Gastrocnemius medialis (tissue), 4 donors: ENCODE measurements at regions not wholly inside any gene's neighbourhood (a gene's known extent, or its start where the extent isn't known, plus 50 kb on each side); places are given as distances from the start of the nearest gene placed in this dataset.

Experiments used
- ATAC-seq, 2 donors: fragments of 150-250 bp; one replicate each; pipeline ENCODE4 v1.9.1; 2016
- DNase-seq, 2 donors: peaks; one replicate each; pipeline ENCODE4 v3.0.0-alpha.2; 2019
- H3K27ac ChIP-seq, 4 donors: fragments of 200-600 bp; sonication (generic); 1 replicate in 1 of 4; 2 replicates in 3 of 4; pipeline ENCODE4 v1.5.1; 2016 to 2018; ENCODE audit warnings: mild to moderate bottlenecking in 2 of 4, moderate library complexity in 1 of 4
- H3K27me3 ChIP-seq, 3 donors: fragments of 200-600 bp; sonication (generic) in 2 of 3; 1 replicate in 1 of 3; 2 replicates in 2 of 3; pipeline versions ENCODE4 v1.5.1 to v1.6.0; 2016 to 2019; ENCODE audit warnings: mild to moderate bottlenecking in 1 of 3, moderate library complexity in 1 of 3
- H3K36me3 ChIP-seq, 2 donors: fragments of 200-600 bp; sonication (generic) in 1 of 2; one replicate each; pipeline ENCODE4 v1.5.1; 2017 to 2018
- H3K4me1 ChIP-seq, 2 donors: fragments of 200-600 bp; sonication (generic) in 1 of 2; one replicate each; pipeline ENCODE4 v1.5.1; 2016 to 2017; ENCODE audit warnings: mild to moderate bottlenecking in 2 of 2
- H3K4me3 ChIP-seq, 4 donors: fragments of 200-600 bp; sonication (generic) in 3 of 4; 1 replicate in 1 of 4; 2 replicates in 3 of 4; pipeline ENCODE4 v1.5.1; 2016 to 2019; ENCODE audit warnings: mild to moderate bottlenecking in 2 of 4
- H3K9me3 ChIP-seq, 3 donors: fragments of 200-600 bp; sonication (generic) in 2 of 3; 1 replicate in 1 of 3; 2 replicates in 2 of 3; pipeline ENCODE4 v1.5.1; 2016 to 2019
- POLR2A ChIP-seq, 2 donors: fragments of 450-650 bp; IDR thresholded peaks; one replicate each; pipeline ENCODE4 v1.6.1; 2017; ENCODE audit warnings: antibody characterized with exemption in 2 of 2, mild to moderate bottlenecking in 2 of 2, moderate library complexity in 2 of 2
- in situ Hi-C, 4 donors: fragments of 200-750 bp; cut with MboI; loops; one replicate each; pipeline versions ENCODE4 v1.15.0 to v1.8.0; 2017; ENCODE audit warnings: low sequenced_read_pairs in 4 of 4
- intact Hi-C: fragments of 100-400 bp; cut with DNase I; formaldehyde crosslinking; loops from one replicate; pipeline ENCODE4 v1.15.1; 2023; ENCODE audit warnings: low total_unique reads
- TF ChIP-seq, protein P1 (sequence below), 5 experiments: fragments of 450-650 bp in 3 of 5; fragments of 200-600 bp in 2 of 5; sonication (generic) in 2 of 5; IDR thresholded peaks in 4 of 5; conservative IDR thresholded peaks in 1 of 5; 1 replicate in 4 of 5; 2 replicates in 1 of 5; pipeline ENCODE4 v1.5.1; 2016 to 2019; ENCODE audit warnings: antibody characterized with exemption in 5 of 5, mild to moderate bottlenecking in 3 of 5, moderate library complexity in 3 of 5

DNA sequence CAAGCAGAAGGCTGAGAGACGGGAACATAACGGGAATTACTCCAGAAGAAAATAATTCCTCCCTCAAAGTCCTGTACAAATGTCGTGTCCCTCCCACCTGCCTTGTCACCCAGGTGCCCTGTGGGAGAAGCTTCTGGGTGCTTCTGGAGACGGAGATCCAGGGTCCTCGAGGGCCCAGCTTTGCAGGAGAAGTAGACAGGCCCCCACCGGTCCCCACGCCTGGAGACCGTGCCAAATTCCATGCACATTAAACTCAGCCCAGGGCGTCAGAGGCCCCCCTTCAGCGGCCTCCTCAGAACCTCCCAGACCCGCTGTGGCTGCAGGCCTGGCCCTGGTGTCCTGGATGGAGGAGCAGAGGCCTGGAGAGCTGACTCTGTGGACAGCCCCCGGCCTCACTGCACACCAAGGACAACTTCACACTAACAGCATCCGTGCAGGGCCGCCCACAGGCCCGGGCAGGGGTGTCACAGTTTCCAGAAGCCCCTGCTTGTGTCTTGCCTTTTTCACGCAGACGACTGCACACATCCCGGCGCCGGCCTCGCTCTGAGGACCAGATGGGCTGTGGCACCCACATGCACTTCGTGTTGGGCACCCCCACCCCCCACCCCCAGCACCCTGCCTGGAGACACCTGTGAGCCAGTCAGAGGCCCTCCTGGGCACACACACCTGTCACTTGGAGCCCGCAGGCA is 734.3 kb downstream of the BRD1 start:
- no peak for ATAC-seq
- Histone ChIP-seq H3K9me3 (no peaks in the 10 kb centered on the region), H3K4me1 (no peaks in the 10 kb centered on the region), H3K27me3 (no peaks in the 10 kb centered on the region), H3K36me3 (no peaks in the 10 kb centered on the region), H3K27ac (no peak overlapping the region), H3K4me3 (no peak overlapping the region)
- in situ Hi-C loops (no loop called here), intact Hi-C loops (no loop called here)
- TF ChIP-seq, protein P1, sequence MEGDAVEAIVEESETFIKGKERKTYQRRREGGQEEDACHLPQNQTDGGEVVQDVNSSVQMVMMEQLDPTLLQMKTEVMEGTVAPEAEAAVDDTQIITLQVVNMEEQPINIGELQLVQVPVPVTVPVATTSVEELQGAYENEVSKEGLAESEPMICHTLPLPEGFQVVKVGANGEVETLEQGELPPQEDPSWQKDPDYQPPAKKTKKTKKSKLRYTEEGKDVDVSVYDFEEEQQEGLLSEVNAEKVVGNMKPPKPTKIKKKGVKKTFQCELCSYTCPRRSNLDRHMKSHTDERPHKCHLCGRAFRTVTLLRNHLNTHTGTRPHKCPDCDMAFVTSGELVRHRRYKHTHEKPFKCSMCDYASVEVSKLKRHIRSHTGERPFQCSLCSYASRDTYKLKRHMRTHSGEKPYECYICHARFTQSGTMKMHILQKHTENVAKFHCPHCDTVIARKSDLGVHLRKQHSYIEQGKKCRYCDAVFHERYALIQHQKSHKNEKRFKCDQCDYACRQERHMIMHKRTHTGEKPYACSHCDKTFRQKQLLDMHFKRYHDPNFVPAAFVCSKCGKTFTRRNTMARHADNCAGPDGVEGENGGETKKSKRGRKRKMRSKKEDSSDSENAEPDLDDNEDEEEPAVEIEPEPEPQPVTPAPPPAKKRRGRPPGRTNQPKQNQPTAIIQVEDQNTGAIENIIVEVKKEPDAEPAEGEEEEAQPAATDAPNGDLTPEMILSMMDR (IDR thresholded peaks at IDR 0.05 in 4 of 5, conservative IDR thresholded peaks at IDR 0.05 in 1 of 5), result no peak
- TF ChIP-seq POLR2A (IDR thresholded peaks at IDR 0.05), result no peak
- no peak for DNase-seq

DNA sequence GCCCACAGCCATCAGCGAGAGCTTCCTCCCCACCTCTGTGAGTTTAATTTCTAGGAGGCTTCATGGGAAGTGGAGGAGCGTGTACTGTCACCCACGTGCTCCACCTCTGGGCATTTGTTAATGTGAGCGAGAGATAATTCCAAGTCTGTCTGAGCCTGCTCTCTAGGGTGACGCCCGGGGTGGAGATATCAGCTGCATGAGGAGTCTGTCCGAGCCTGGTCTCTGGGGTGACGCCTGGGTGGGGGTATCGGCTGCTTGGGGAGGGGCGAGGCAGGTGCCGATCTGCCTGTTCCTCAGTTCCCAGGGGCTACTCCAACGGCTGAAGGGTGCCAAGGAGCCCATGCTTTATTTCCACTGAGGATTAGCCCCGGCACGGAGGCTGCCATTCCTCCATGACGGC is 735.0 kb downstream of the BRD1 start:
- ATAC-seq, result no peak
- Histone ChIP-seq H3K4me1 (no peaks in the 10 kb centered on the region), H3K27me3 (no peaks in the 10 kb centered on the region), H3K27ac (no peak overlapping the region), H3K36me3 (no peaks in the 10 kb centered on the region), H3K9me3 (no peaks in the 10 kb centered on the region), H3K4me3 (no peak overlapping the region)
- TF ChIP-seq POLR2A (IDR thresholded peaks at IDR 0.05), result no peak
- TF ChIP-seq, protein P1 (IDR thresholded peaks at IDR 0.05 in 4 of 5, conservative IDR thresholded peaks at IDR 0.05 in 1 of 5), result no peak
- DNase-seq, result no peak
- in situ Hi-C loops, result no loop called here
- intact Hi-C loops, result no loop called here

DNA sequence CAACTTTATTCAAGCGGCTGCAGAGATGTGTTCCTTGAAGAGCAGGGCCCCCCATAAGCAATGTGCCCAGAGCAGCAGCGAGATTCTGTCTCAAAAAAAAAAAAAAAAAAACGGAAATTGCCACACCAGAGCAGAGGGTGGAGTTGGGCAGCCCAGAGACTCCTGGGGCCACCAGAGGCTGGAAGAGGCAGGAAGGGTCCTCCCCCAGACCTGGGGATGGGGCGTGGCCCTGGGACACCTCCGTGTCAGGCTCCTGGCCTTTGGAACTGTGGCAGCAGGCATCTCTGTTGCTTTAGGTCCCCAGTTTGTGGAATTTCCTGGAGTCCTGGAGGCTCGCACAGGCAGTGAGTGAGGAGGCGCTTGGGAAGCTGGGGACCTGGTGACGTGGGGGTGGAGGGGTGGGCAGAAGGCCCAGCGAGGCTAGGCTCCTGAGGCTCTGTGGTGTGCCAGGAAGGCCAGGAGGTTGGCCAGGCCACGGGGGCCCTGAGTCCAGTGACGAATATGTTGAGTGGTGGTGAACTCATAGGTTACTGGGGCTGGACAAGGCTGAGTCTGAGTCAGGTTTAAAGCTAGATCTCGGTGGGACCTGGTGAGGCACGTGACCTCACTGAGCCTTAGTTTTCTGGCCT is 735.6 kb downstream of the BRD1 start:
- no peak for TF ChIP-seq POLR2A (IDR thresholded peaks at IDR 0.05)
- TF ChIP-seq, protein P1 (IDR thresholded peaks at IDR 0.05 in 4 of 5, conservative IDR thresholded peaks at IDR 0.05 in 1 of 5), result no peak
- no peaks in the 10 kb centered on the region for H3K36me3 ChIP-seq
- no peaks in the 10 kb centered on the region for H3K27me3 ChIP-seq
- in situ Hi-C loops (no loop called here), intact Hi-C loops (no loop called here)
- no peak overlapping the region for H3K27ac ChIP-seq
- DNase-seq (no peak), ATAC-seq (no peak)
- no peaks in the 10 kb centered on the region for H3K9me3 ChIP-seq
- H3K4me1 ChIP-seq, result no peaks in the 10 kb centered on the region
- H3K4me3 ChIP-seq, result no peak overlapping the region

DNA sequence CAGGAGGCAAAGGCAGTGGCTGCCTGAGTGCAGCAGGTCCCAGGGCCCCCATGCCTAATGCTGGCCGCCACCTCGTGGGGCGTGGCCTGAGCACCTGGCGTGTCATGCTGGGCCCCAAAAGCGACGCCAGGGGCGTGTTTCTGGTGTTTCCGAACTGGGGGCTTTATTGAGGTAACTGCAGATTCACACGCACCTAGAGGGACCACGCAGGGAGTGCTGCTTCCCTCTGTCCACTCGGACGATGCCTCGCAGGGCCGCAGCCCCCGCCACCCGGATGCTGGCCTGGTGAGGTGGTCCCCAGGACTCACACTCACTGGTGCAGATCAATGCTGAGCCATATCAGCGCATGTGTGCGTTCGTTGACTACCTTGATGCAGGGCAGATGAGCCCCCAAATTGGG is 736.2 kb downstream of the BRD1 start:
- no peaks in the 10 kb centered on the region for H3K36me3 ChIP-seq
- no peaks in the 10 kb centered on the region for H3K27me3 ChIP-seq
- no peaks in the 10 kb centered on the region for H3K9me3 ChIP-seq
- H3K27ac ChIP-seq, result no peak overlapping the region
- ATAC-seq (no peak), DNase-seq (no peak)
- no peak overlapping the region for H3K4me3 ChIP-seq
- intact Hi-C loops (no loop called here), in situ Hi-C loops (no loop called here)
- TF ChIP-seq, protein P1 (IDR thresholded peaks at IDR 0.05 in 4 of 5, conservative IDR thresholded peaks at IDR 0.05 in 1 of 5), result no peak
- no peak for TF ChIP-seq POLR2A (IDR thresholded peaks at IDR 0.05)
- H3K4me1 ChIP-seq, result no peaks in the 10 kb centered on the region

DNA sequence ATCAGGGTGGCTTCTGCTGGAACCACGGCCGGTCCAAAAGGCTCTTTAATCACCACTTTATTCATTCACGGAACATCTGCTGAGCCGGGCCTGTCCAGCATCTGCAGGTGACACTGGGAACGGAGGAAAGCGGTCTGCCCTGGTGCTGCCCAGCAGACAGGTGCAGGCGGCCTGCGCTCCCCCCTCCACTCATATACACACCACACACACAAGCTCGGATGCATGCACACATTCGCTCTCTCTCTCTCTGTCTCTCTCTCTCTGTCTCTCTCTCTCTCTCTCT is 736.9 kb downstream of the BRD1 start:
- intact Hi-C loops, result no loop called here
- DNase-seq (no peak), ATAC-seq (no peak)
- Histone ChIP-seq H3K9me3 (no peaks in the 10 kb centered on the region), H3K4me3 (no peak overlapping the region), H3K27ac (no peak overlapping the region), H3K36me3 (no peaks in the 10 kb centered on the region), H3K4me1 (no peaks in the 10 kb centered on the region), H3K27me3 (no peaks in the 10 kb centered on the region)
- in situ Hi-C loops, result no loop called here
- TF ChIP-seq, protein P1 (IDR thresholded peaks at IDR 0.05 in 4 of 5, conservative IDR thresholded peaks at IDR 0.05 in 1 of 5), result no peak
- TF ChIP-seq POLR2A (IDR thresholded peaks at IDR 0.05), result no peak
